ENCODE measurements at regions not wholly inside any gene's neighbourhood (a gene's known extent, or its start where the extent isn't known, plus 50 kb on each side); places are given as distances from the start of the nearest gene placed in this dataset.

DNA sequence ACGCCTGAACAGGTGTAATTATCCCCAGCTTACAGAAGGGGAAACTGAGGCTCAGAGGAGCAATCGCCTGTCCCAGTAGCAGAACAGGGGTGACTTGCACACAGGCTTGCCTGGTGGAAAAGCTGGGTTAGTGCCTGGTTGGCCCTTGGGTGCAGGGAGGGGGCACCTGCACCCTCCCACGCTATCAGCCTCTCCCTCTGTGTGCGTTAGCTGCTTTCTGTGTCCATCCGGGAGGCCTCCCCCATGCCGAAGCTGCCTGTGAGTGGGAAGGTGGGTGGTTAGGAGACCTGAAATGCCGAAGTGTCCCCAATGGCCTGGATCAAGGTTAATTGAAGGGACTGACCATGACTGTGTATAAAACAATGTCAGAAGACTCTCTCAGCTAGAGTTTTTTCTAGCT is 295.0 kb downstream of the ZNF536 start:
- TF ChIP-seq POLR2AphosphoS5 (IDR thresholded peaks at IDR 0.05; ENCODE audit: low read depth, low read length) = no peak
- TF ChIP-seq, protein P1, sequence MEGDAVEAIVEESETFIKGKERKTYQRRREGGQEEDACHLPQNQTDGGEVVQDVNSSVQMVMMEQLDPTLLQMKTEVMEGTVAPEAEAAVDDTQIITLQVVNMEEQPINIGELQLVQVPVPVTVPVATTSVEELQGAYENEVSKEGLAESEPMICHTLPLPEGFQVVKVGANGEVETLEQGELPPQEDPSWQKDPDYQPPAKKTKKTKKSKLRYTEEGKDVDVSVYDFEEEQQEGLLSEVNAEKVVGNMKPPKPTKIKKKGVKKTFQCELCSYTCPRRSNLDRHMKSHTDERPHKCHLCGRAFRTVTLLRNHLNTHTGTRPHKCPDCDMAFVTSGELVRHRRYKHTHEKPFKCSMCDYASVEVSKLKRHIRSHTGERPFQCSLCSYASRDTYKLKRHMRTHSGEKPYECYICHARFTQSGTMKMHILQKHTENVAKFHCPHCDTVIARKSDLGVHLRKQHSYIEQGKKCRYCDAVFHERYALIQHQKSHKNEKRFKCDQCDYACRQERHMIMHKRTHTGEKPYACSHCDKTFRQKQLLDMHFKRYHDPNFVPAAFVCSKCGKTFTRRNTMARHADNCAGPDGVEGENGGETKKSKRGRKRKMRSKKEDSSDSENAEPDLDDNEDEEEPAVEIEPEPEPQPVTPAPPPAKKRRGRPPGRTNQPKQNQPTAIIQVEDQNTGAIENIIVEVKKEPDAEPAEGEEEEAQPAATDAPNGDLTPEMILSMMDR (IDR thresholded peaks at IDR 0.05) = no peak
- TF ChIP-seq, protein P2, sequence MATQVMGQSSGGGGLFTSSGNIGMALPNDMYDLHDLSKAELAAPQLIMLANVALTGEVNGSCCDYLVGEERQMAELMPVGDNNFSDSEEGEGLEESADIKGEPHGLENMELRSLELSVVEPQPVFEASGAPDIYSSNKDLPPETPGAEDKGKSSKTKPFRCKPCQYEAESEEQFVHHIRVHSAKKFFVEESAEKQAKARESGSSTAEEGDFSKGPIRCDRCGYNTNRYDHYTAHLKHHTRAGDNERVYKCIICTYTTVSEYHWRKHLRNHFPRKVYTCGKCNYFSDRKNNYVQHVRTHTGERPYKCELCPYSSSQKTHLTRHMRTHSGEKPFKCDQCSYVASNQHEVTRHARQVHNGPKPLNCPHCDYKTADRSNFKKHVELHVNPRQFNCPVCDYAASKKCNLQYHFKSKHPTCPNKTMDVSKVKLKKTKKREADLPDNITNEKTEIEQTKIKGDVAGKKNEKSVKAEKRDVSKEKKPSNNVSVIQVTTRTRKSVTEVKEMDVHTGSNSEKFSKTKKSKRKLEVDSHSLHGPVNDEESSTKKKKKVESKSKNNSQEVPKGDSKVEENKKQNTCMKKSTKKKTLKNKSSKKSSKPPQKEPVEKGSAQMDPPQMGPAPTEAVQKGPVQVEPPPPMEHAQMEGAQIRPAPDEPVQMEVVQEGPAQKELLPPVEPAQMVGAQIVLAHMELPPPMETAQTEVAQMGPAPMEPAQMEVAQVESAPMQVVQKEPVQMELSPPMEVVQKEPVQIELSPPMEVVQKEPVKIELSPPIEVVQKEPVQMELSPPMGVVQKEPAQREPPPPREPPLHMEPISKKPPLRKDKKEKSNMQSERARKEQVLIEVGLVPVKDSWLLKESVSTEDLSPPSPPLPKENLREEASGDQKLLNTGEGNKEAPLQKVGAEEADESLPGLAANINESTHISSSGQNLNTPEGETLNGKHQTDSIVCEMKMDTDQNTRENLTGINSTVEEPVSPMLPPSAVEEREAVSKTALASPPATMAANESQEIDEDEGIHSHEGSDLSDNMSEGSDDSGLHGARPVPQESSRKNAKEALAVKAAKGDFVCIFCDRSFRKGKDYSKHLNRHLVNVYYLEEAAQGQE (IDR thresholded peaks at IDR 0.05; ENCODE audit: insufficient read depth in 1 of 2, low read depth in 2 of 2, low read length in 1 of 2) = no peak

All from Panc1 (cell line).